ENCODE measurements at regions not wholly inside any gene's neighbourhood (a gene's known extent, or its start where the extent isn't known, plus 50 kb on each side); places are given as distances from the start of the nearest gene placed in this dataset.

GRCh38 chr7:26102176-26102575 lies 49.8 kb upstream of the NFE2L3 start:
- Histone ChIP-seq H2AFZ (ENCODE audit: low read depth, low read length) (no peak overlapping the region), H3K27me3 (ENCODE audit: insufficient read depth, low read length, poor library complexity) (no peaks in the 10 kb centered on the region), H3K4me3 (ENCODE audit: low read depth in 1 of 2, low read length in 2 of 2) (no peak overlapping the region), H3K36me3 (ENCODE audit: insufficient read depth, low read length) (no peaks in the 10 kb centered on the region), H3K9me3 (ENCODE audit: insufficient read depth, low read length, severe bottlenecking) (no peaks in the 10 kb centered on the region), H3K4me1 (ENCODE audit: insufficient read depth, low read length) (peaks cover 8% of the 10 kb centered on the region), H3K4me2 (ENCODE audit: insufficient read depth, low read length) (no peak overlapping the region), H3K27ac (ENCODE audit: low read length) (no peak overlapping the region), H3K9ac (ENCODE audit: low read depth, low read length) (no peak overlapping the region), H3K79me2 (ENCODE audit: insufficient read depth, low read length) (no peaks in the 10 kb centered on the region), H4K20me1 (ENCODE audit: insufficient read depth, low read length) (no peaks in the 10 kb centered on the region)
- ATAC-seq (ENCODE audit: insufficient read depth, low read depth) (no peak), DNase-seq (no peak)
- TF ChIP-seq CTCF (IDR thresholded peaks at IDR 0.05; ENCODE audit: borderline replicate concordance, extremely low read depth, low read length, poor library complexity, severe bottlenecking) (no peak), EZH2 (IDR thresholded peaks at IDR 0.05; ENCODE audit: borderline replicate concordance, low read depth, low read length, severe bottlenecking) (no peak)
